Vagina (tissue), 2 donors: ENCODE measurements at regions not wholly inside any gene's neighbourhood (a gene's known extent, or its start where the extent isn't known, plus 50 kb on each side); places are given as distances from the start of the nearest gene placed in this dataset.

Experiments used
- DNase-seq, 2 donors: peaks; one replicate each; pipeline ENCODE4 v3.0.0-alpha.2; 2017; ENCODE audit errors: extremely low spot score in 2 of 2
- H3K27ac ChIP-seq: fragments of 200-600 bp; sonication (generic); one replicate; pipeline ENCODE4 v1.5.1; 2019
- H3K27me3 ChIP-seq: fragments of 200-600 bp; sonication (generic); one replicate; pipeline ENCODE4 v1.5.1; 2019
- H3K36me3 ChIP-seq, 2 donors: fragments of 200-600 bp; sonication (generic); one replicate each; pipeline ENCODE4 v1.5.1; 2017 to 2019
- H3K4me1 ChIP-seq: fragments of 200-600 bp; sonication (generic); one replicate; pipeline ENCODE4 v1.5.1; 2019
- H3K4me3 ChIP-seq, 2 donors: fragments of 200-600 bp; sonication (generic); 1 replicate in 1 of 2; 2 replicates in 1 of 2; pipeline ENCODE4 v1.5.1; 2016 to 2019
- H3K9me3 ChIP-seq: fragments of 200-600 bp; sonication (generic); one replicate; pipeline ENCODE4 v1.5.1; 2019
- POLR2A ChIP-seq, 2 donors: fragments of 450-650 bp; IDR thresholded peaks; one replicate each; pipeline ENCODE4 v1.6.1; 2017; ENCODE audit warnings: antibody characterized with exemption in 2 of 2, mild to moderate bottlenecking in 2 of 2, moderate library complexity in 2 of 2
- POLR2AphosphoS5 ChIP-seq, 2 donors: sonication (generic); formaldehyde crosslinking; IDR thresholded peaks; one replicate each; pipeline ENCODE4 v1.9.0; 2017; ENCODE audit warnings: antibody characterized with exemption in 2 of 2, mild to moderate bottlenecking in 2 of 2, low read depth in 1 of 2; ENCODE audit not compliant: insufficient read depth in 1 of 2
- intact Hi-C: fragments of 100-400 bp; cut with DNase I; formaldehyde crosslinking; loops from one replicate; pipeline ENCODE4 v1.15.1; 2023
- TF ChIP-seq, protein P1 (sequence below), 3 experiments: fragments of 450-650 bp in 2 of 3; fragments of 200-600 bp in 1 of 3; sonication (generic) in 1 of 3; IDR thresholded peaks; one replicate each; pipeline ENCODE4 v1.5.1; 2017 to 2019; ENCODE audit warnings: antibody characterized with exemption in 3 of 3, mild to moderate bottlenecking in 2 of 3, moderate library complexity in 2 of 3

DNA sequence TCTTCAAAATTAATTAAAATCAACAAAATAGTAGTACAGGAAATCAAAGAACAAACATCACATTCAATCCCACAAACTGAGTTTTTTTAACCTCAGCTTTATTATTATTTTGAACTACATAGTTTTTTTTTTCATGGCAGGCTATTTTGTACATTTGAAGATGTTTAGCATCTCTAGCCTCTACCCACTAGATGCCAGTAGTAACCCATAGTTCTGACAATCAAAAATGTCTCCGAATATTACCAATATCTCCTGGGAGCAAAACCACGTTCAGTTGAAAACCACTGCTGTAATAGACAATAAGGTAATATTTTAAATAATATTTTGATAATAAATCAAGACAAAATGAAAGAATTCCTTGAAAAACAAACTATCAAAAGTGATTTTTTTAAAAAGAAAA, 702.6 kb upstream of the LRRTM1 start:
- TF ChIP-seq POLR2AphosphoS5 (IDR thresholded peaks at IDR 0.05; ENCODE audit: insufficient read depth in 1 of 2, low read depth in 1 of 2) (no peak), POLR2A (IDR thresholded peaks at IDR 0.05) (no peak)
- TF ChIP-seq, protein P1, sequence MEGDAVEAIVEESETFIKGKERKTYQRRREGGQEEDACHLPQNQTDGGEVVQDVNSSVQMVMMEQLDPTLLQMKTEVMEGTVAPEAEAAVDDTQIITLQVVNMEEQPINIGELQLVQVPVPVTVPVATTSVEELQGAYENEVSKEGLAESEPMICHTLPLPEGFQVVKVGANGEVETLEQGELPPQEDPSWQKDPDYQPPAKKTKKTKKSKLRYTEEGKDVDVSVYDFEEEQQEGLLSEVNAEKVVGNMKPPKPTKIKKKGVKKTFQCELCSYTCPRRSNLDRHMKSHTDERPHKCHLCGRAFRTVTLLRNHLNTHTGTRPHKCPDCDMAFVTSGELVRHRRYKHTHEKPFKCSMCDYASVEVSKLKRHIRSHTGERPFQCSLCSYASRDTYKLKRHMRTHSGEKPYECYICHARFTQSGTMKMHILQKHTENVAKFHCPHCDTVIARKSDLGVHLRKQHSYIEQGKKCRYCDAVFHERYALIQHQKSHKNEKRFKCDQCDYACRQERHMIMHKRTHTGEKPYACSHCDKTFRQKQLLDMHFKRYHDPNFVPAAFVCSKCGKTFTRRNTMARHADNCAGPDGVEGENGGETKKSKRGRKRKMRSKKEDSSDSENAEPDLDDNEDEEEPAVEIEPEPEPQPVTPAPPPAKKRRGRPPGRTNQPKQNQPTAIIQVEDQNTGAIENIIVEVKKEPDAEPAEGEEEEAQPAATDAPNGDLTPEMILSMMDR (IDR thresholded peaks at IDR 0.05) = no peak
- no peak overlapping the region for H3K27ac ChIP-seq
- H3K4me3 ChIP-seq = no peak overlapping the region
- H3K36me3 ChIP-seq = no peaks in the 10 kb centered on the region
- no peaks in the 10 kb centered on the region for H3K9me3 ChIP-seq
- intact Hi-C loops = no loop called here
- DNase-seq = no peak
- no peaks in the 10 kb centered on the region for H3K27me3 ChIP-seq
- H3K4me1 ChIP-seq = no peaks in the 10 kb centered on the region

- no peaks in the 10 kb centered on the region for H3K9me3 ChIP-seq
- H3K27me3 ChIP-seq = no peaks in the 10 kb centered on the region
- no peaks in the 10 kb centered on the region for H3K36me3 ChIP-seq
- intact Hi-C loops = no loop called here
- H3K27ac ChIP-seq = no peak overlapping the region
- H3K4me3 ChIP-seq = no peak overlapping the region
- H3K4me1 ChIP-seq = no peaks in the 10 kb centered on the region
- TF ChIP-seq, protein P1 (IDR thresholded peaks at IDR 0.05) = no peak
- no peak for TF ChIP-seq POLR2AphosphoS5 (IDR thresholded peaks at IDR 0.05; ENCODE audit: insufficient read depth in 1 of 2, low read depth in 1 of 2)
- no peak for TF ChIP-seq POLR2A (IDR thresholded peaks at IDR 0.05)
- DNase-seq = no peak
These were observed 698.4 kb upstream of the LRRTM1 start for GRCh38 chr2:81002906-81003305.

DNA sequence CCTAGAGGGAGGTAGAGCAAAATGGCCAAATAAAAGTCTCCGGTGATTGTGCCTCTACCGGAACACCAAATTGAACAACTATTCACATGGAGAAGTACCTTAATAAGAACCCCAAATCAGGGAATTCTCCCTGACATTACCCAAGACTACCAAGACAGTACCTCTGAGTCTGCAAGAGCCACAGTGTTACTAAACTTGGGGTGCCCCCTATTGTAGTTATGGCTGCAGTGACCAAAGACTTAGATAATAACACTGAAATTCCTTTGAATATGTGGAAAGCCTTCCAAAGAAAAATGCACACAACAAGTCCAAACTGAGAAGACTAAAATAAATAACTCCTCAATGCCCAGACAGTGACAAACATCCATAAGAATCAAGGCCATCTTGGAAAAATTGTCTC, 682.9 kb upstream of the LRRTM1 start:
- no peaks in the 10 kb centered on the region for H3K4me1 ChIP-seq
- TF ChIP-seq POLR2AphosphoS5 (IDR thresholded peaks at IDR 0.05; ENCODE audit: insufficient read depth in 1 of 2, low read depth in 1 of 2) (no peak), POLR2A (IDR thresholded peaks at IDR 0.05) (no peak)
- TF ChIP-seq, protein P1 (IDR thresholded peaks at IDR 0.05) = no peak
- no peaks in the 10 kb centered on the region for H3K27me3 ChIP-seq
- intact Hi-C loops = no loop called here
- H3K27ac ChIP-seq = no peak overlapping the region
- H3K4me3 ChIP-seq = no peak overlapping the region
- H3K36me3 ChIP-seq = no peaks in the 10 kb centered on the region
- H3K9me3 ChIP-seq = no peaks in the 10 kb centered on the region
- no peak for DNase-seq

GRCh38 chr2:80969900-80970299, 665.3 kb upstream of the LRRTM1 start:
- no peaks in the 10 kb centered on the region for H3K36me3 ChIP-seq
- H3K9me3 ChIP-seq = peaks cover 3% of the 10 kb centered on the region
- intact Hi-C loops = no loop called here
- H3K27me3 ChIP-seq = no peaks in the 10 kb centered on the region
- no peak overlapping the region for H3K27ac ChIP-seq
- H3K4me1 ChIP-seq = no peaks in the 10 kb centered on the region
- TF ChIP-seq POLR2A (IDR thresholded peaks at IDR 0.05) (no peak), POLR2AphosphoS5 (IDR thresholded peaks at IDR 0.05; ENCODE audit: insufficient read depth in 1 of 2, low read depth in 1 of 2) (no peak)
- TF ChIP-seq, protein P1 (IDR thresholded peaks at IDR 0.05) = no peak
- DNase-seq = no peak
- no peak overlapping the region for H3K4me3 ChIP-seq

DNA sequence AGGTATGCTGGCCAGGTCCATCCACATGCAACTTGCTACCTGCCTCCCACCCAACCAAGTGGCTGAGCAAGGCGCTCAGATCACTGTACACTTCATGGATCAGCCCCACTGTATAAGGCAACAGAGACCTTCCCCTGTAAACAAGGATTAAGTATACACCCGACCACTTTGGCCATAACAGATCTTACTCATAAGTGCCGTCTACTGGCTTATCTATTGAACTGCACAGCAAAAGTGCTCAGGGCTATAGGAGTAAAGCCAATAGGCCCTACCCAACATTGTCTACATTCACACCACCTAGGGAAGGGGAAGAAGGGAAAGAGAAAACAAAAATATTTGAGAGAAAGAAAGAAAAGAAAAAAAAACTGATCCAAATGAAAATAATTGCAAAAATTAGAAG, 663.9 kb upstream of the LRRTM1 start:
- no peak overlapping the region for H3K4me3 ChIP-seq
- DNase-seq = no peak
- H3K4me1 ChIP-seq = no peaks in the 10 kb centered on the region
- intact Hi-C loops = no loop called here
- H3K9me3 ChIP-seq = peaks cover 3% of the 10 kb centered on the region
- TF ChIP-seq POLR2A (IDR thresholded peaks at IDR 0.05) (no peak), POLR2AphosphoS5 (IDR thresholded peaks at IDR 0.05; ENCODE audit: insufficient read depth in 1 of 2, low read depth in 1 of 2) (no peak)
- no peaks in the 10 kb centered on the region for H3K36me3 ChIP-seq
- H3K27ac ChIP-seq = no peak overlapping the region
- no peaks in the 10 kb centered on the region for H3K27me3 ChIP-seq
